ENCODE measurements at regions not wholly inside any gene's neighbourhood (a gene's known extent, or its start where the extent isn't known, plus 50 kb on each side); places are given as distances from the start of the nearest gene placed in this dataset.

DNA sequence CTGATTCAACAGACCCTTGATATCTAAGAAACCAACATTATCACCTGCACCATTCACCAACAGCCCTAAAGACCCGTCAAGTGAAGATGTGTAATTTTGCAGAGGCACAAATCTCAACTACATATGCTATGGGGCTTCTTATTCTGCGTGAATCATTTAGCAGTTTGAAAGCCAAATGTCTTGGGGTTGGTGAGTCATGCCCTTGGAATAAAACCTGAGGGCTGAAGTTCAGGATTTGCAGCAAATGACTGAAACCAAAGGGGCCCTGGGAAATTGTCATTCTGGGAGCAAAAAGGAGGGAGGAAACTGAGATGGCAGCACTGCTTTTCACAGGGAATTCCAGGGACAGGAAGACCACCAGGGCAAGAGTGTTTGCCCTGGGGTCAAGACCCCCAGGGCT is 79.2 kb upstream of the TNR start:
- DNase-seq: no peak

- no peak for DNase-seq
Measured at GRCh38 chr1:175820456-175821025, 77.1 kb upstream of the TNR start.

DNA sequence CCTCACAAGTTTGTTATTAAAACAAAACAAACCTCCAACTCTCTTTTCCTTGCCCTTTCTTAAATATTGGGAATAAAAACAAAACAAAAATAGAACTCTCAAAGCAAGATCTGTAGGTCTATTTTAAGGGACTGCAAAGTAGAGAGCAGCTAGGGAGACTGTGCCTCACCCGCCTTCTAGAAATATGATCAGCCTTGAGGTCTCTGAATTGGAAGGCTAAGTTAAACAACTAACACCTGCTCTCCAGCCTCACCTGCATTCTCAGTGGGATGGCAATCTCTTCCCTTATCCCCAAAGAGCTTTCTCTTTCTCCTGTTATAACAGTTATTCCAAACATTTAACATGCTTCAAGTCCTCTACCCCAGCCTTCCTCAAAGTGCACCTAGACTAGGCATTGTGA is 75.5 kb upstream of the TNR start:
- DNase-seq: no peak

GRCh38 chr1:175817445-175817844 is 74.0 kb upstream of the TNR start:
- DNase-seq: no peak

- no peak for DNase-seq
Measured at GRCh38 chr1:175814885-175815284, 71.5 kb upstream of the TNR start.

GRCh38 chr1:175812936-175813335 is 69.5 kb upstream of the TNR start:
- no peak for DNase-seq

GRCh38 chr1:175810305-175810704 is 66.9 kb upstream of the TNR start:
- DNase-seq: no peak

DNA sequence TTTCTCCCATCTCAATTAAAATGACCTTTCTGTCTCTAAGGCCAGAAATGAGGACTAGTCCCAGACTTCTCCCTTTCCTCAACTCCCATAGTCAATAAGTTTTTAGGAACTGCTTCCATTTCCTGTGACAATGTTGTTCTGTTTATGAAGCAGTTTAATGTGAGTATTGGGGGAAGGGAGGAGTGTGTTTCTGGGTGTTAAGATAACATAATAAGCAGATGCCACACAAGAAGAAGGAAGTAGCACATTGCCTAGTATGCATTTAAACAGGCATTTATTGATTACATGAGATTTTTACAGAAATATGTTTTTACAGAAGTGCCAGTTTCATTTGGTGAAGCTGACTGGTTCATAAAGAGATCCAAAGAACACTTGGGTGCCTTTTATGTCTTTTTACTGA is 65.6 kb upstream of the TNR start:
- no peak for DNase-seq

GRCh38 chr1:175808573-175808972 is 65.2 kb upstream of the TNR start:
- no peak for DNase-seq

GRCh38 chr1:175804561-175804960 is 61.2 kb upstream of the TNR start:
- no peak for DNase-seq

DNA sequence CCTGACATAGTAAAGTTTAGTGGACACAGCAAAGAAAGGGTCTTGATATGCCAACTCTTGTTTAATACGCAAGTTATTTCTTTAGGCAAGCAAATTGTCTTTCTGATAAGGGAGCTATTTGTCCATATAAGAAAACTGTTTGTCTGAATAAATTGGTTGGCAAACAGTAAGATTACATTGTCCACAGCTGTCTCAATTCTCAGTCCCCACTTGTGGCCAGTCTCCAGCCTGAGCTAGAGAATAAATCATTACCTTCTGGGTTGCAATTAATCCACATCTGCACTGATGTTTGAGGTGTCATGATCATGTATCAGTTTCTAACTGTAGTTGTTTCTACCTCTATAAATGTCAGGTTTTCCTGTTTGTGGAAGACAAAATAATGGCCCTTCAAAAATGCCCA is 60.0 kb upstream of the TNR start:
- DNase-seq: no peak

DNA sequence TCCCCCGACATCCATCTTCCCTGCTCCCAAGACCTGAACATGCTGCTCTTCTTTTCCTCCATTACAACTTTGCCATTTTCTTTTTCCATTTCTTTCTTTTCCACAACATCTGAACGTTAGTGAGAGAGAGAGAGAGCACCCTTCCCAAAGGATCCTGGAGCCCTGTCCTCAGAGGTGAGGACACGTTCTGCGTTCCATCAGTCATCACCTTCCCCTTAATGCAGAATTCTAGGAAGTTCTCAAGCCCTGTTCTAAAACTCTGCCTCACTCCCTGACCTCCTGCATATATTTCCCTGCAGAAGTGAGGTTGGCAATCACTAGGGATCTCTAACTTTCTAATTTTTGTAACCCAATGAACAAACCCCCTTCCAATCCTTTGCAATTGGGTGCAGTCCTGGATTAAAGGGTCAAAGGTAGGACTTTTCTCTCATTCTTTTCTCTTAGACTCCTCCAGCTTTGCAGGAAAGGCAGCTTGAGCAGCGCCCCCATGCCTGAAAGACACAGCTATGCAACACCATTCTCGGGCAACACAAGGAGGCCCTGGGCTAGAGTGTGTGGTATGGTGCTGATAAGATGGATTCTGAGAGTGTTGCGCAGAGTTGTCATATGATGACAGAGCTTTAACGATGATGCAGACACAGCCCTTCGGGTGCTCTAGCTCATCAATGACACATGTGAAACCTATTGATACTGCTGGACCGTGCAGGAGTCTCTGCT is 59.2 kb upstream of the TNR start:
- DNase-seq: no peak

DNA sequence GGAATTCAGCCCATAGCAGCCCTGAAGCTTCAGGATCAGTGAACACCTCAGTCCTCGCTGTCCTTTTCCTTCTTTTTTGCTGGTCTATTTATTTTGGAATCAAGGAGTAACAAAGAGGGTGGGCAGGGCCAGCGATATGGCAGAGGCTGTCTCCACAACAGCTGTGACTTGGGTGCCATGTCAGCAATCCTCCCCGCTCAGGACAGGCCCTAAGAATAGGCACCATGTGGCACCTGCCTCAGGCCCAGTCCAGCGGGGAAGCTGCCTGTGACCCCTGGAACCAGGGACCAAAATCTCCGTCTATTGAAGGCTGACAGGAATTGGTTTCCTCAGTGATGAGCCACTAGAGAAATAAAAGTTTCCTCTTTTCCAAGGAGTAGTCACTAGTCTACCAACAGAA is 58.6 kb upstream of the TNR start:
- DNase-seq: no peak

- no peak for DNase-seq
Measured at GRCh38 chr1:175797576-175797975, 54.2 kb upstream of the TNR start.

DNA sequence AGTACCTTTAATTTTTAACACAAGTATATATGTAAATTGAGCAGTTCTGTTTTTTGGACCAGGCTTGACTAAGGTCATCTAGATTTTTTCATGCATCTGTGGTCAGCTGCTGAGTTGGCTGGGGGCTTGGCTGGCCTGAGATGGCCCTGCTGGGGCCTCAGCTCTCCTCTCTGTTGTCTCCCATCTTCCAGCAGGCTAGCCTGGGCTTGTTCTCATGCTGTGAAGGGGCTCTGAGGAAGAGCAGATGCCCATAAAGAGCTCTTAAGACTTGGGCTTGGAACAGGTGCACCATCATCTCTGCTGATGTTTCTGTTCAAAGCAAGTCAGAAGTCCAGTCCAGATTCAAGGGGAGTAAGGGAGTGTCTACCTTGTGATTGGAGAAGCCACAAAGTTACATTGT is 51.2 kb upstream of the TNR start:
- no peak for DNase-seq

DNA sequence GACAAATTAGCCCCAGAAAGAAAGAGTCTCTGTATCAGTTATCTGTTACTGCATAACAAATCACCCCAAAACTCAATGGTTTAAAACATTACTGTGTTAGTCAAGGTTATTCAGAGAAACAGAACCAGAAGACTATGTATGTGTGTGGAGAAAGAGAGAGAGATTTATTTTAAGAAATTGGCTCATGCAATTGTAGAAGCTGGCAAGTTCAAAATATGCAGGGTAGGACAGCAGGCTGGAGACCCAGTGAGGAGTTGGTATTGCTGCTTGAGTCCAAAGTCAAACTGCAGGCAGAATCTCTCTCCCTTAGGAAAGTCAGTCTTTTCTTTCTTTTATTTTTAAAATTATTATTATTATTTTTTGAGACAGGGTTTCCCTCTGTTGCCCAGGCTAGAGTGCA is 50.2 kb upstream of the TNR start:
- no peak for DNase-seq

Data from 8988T (cell line).